ENCODE measurements at regions not wholly inside any gene's neighbourhood (a gene's known extent, or its start where the extent isn't known, plus 50 kb on each side); places are given as distances from the start of the nearest gene placed in this dataset.
"Not testable (repeated sequence)": the region's sequence is repeated elsewhere in the genome, so short reads cannot be mapped to it uniquely, and the experiment has no call there.

- ChIA-PET POLR2A (no interaction called here), CTCF (no interaction called here)
- FAIRE-seq: no peak
- no peak for DNase-seq (ENCODE audit: low read depth in 1 of 2, low spot score in 1 of 2)
- no peaks in the 10 kb centered on the region for H3K9me3 ChIP-seq
- TF ChIP-seq REST (IDR thresholded peaks at IDR 0.05): no peak
- H3K4me1 ChIP-seq: no peaks in the 10 kb centered on the region
- H3K4me3 ChIP-seq: no peak overlapping the region
- no peak for ATAC-seq
- no peak overlapping the region for H3K27ac ChIP-seq
- H3K4me2 ChIP-seq: no peak overlapping the region
Measured at GRCh38 chr13:67392014-67392413, 161.9 kb upstream of the PCDH9 start.

- ChIA-PET POLR2A (no interaction called here), CTCF (no interaction called here)
- 0% methylated on average over 2 of the region's 2 CpGs for WGBS (ENCODE audit: missing lambda C conversion rate)
- H3K4me2 ChIP-seq: no peak overlapping the region
- H3K4me1 ChIP-seq: no peaks in the 10 kb centered on the region
- no peaks in the 10 kb centered on the region for H3K9me3 ChIP-seq
- TF ChIP-seq FOSL2 (IDR thresholded peaks at IDR 0.05): no peak
- peak; percentile 32; the same call in 1 of the 2 replicates for TF ChIP-seq FOSL2 (CRISPR knock-in tag; IDR thresholded peaks at IDR 0.05)
- no peak for TF ChIP-seq EHMT2 (IDR thresholded peaks at IDR 0.05; ENCODE audit: low read depth)
- TF ChIP-seq RNF2 (IDR thresholded peaks at IDR 0.05; ENCODE audit: borderline replicate concordance, low read depth): no peak
- no peak for TF ChIP-seq MAX (IDR thresholded peaks at IDR 0.05)
- TF ChIP-seq USF2 (IDR thresholded peaks at IDR 0.05): no peak
- no peak for TF ChIP-seq CBX8 (IDR thresholded peaks at IDR 0.05)
- DNase-seq (ENCODE audit: low read depth in 1 of 2, low spot score in 1 of 2) (peak in 1 of 2 experiments; percentile 1), ATAC-seq (no peak), FAIRE-seq (no peak)
- no peak overlapping the region for H3K27ac ChIP-seq
- no peak overlapping the region for H3K4me3 ChIP-seq
Measured at GRCh38 chr13:67390462-67391086, 160.4 kb upstream of the PCDH9 start.

GRCh38 chr13:67389171-67389570, 159.0 kb upstream of the PCDH9 start:
- TF ChIP-seq EHF (CRISPR knock-in tag; IDR thresholded peaks at IDR 0.05): no peak
- TF ChIP-seq RAD21 (conservative IDR thresholded peaks at IDR 0.05 in 1 of 2, IDR thresholded peaks at IDR 0.05 in 1 of 2): no peak
- TF ChIP-seq MAFK (IDR thresholded peaks at IDR 0.05; ENCODE audit: partially characterized antibody): no peak
- TF ChIP-seq CHD4 (IDR thresholded peaks at IDR 0.05; ENCODE audit: borderline replicate concordance): no peak
- no peak for TF ChIP-seq KDM1A (IDR thresholded peaks at IDR 0.05; ENCODE audit: low read depth)
- TF ChIP-seq POLR2AphosphoS2 (conservative IDR thresholded peaks at IDR 0.05; ENCODE audit: low read length): no peak
- no peak for TF ChIP-seq RFX5 (IDR thresholded peaks at IDR 0.05)
- TF ChIP-seq FOSL2 (IDR thresholded peaks at IDR 0.05): no peak
- no peak for TF ChIP-seq FOSL2 (CRISPR knock-in tag; IDR thresholded peaks at IDR 0.05)
- TF ChIP-seq ATOH8 (CRISPR knock-in tag; IDR thresholded peaks at IDR 0.05; ENCODE audit: low read depth): no peak
- TF ChIP-seq ZC3H11A (IDR thresholded peaks at IDR 0.05): no peak
- no peak for TF ChIP-seq EHMT2 (IDR thresholded peaks at IDR 0.05; ENCODE audit: low read depth)
- TF ChIP-seq HOXB13 (CRISPR knock-in tag; IDR thresholded peaks at IDR 0.05; ENCODE audit: low read depth): no peak
- no peak for TF ChIP-seq RCOR1 (IDR thresholded peaks at IDR 0.05; ENCODE audit: low read depth, low read length)
- TF ChIP-seq HES2 (IDR thresholded peaks at IDR 0.05): no peak
- no peak for TF ChIP-seq ZSCAN20 (CRISPR knock-in tag; IDR thresholded peaks at IDR 0.05)
- TF ChIP-seq CBX8 (IDR thresholded peaks at IDR 0.05): no peak
- no peak for TF ChIP-seq E2F6 (IDR thresholded peaks at IDR 0.05; ENCODE audit: borderline replicate concordance, low read depth)
- no peak for TF ChIP-seq NPAS2 (CRISPR knock-in tag; IDR thresholded peaks at IDR 0.05; ENCODE audit: borderline replicate concordance)
- no peak for TF ChIP-seq NFE2L2 (conservative IDR thresholded peaks at IDR 0.05; ENCODE audit: low read length)
- ATAC-seq (no peak), FAIRE-seq (no peak), DNase-seq (ENCODE audit: low read depth in 1 of 2, low spot score in 1 of 2) (no peak)
- no peaks in the 10 kb centered on the region for H3K4me1 ChIP-seq
- ChIA-PET POLR2A (no interaction called here), CTCF (no interaction called here)
- H3K9me3 ChIP-seq: no peaks in the 10 kb centered on the region
- H3K27ac ChIP-seq: no peak overlapping the region
- WGBS (ENCODE audit: missing lambda C conversion rate): 27% methylated on average over 3 of the region's 3 CpGs
- H3K4me3 ChIP-seq: no peak overlapping the region
- no peak overlapping the region for H3K4me2 ChIP-seq

GRCh38 chr13:67383109-67383757, 153.1 kb upstream of the PCDH9 start:
- 6% methylated on average over 6 of the region's 7 CpGs for WGBS (ENCODE audit: missing lambda C conversion rate)
- DNase-seq (ENCODE audit: low read depth in 1 of 2, low spot score in 1 of 2) (peak in 1 of 2 experiments; percentile 29), ATAC-seq (peak in 1 of 2 experiments; percentile 30; a peak in 1 of 6 replicates)
- FAIRE-seq, H3K9me3 ChIP-seq, H3K27ac ChIP-seq, CTCF ChIA-PET, H3K4me3 ChIP-seq, H3K4me1 ChIP-seq, POLR2A ChIA-PET: not testable (repeated sequence)
- H3K4me2 ChIP-seq: 0 out of 3 replicates have a peak overlapping the region, but pooled peaks have one; percentile 3
